ENCODE measurements at regions not wholly inside any gene's neighbourhood (a gene's known extent, or its start where the extent isn't known, plus 50 kb on each side); places are given as distances from the start of the nearest gene placed in this dataset.
"Not testable (repeated sequence)": the region's sequence is repeated elsewhere in the genome, so short reads cannot be mapped to it uniquely, and the experiment has no call there.

- CTCF ChIA-PET, result no interaction called here
- no peak for DNase-seq
- Mint-ChIP-seq H3K27me3 (peaks cover 18% of the 10 kb centered on the region), H3K9me3 (no peaks in the 10 kb centered on the region), H3K36me3 (ENCODE audit: low read depth) (no peaks in the 10 kb centered on the region), H3K4me3 (no peak overlapping the region), H3K4me1 (peaks cover 7% of the 10 kb centered on the region), H3K27ac (no peak overlapping the region)
- POLR2A ChIA-PET, result no interaction called here
These were observed 117.9 kb downstream of the GPCPD1 start for GRCh38 chr20:5492937-5493336.

GRCh38 chr20:5491455-5491854, 119.4 kb downstream of the GPCPD1 start:
- Mint-ChIP-seq H3K9me3 (no peaks in the 10 kb centered on the region), H3K4me3 (no peak overlapping the region), H3K4me1 (peaks cover 14% of the 10 kb centered on the region), H3K27me3 (peaks cover 28% of the 10 kb centered on the region), H3K36me3 (ENCODE audit: low read depth) (no peaks in the 10 kb centered on the region), H3K27ac (no peak overlapping the region)
- ChIA-PET POLR2A (no interaction called here), CTCF (interaction anchor here (0.6 kb wide), 1 partner anchor 267 kb away, joined by 3 read pairs; no protein-coding TSS in a partner anchor)
- no peak for DNase-seq

- Mint-ChIP-seq H3K4me1 (peaks cover 20% of the 10 kb centered on the region), H3K4me3 (no peak overlapping the region), H3K9me3 (no peaks in the 10 kb centered on the region), H3K27me3 (peaks cover 31% of the 10 kb centered on the region), H3K36me3 (ENCODE audit: low read depth) (no peaks in the 10 kb centered on the region), H3K27ac (no peak overlapping the region)
- CTCF ChIA-PET, result no interaction called here
- POLR2A ChIA-PET, result no interaction called here
- no peak for DNase-seq
These were observed 121.2 kb downstream of the GPCPD1 start for GRCh38 chr20:5489601-5490000.

- Mint-ChIP-seq H3K9me3 (no peaks in the 10 kb centered on the region), H3K27me3 (peaks cover 31% of the 10 kb centered on the region), H3K36me3 (ENCODE audit: low read depth) (no peaks in the 10 kb centered on the region), H3K4me3 (no peak overlapping the region), H3K27ac (no peak overlapping the region), H3K4me1 (peaks cover 20% of the 10 kb centered on the region)
- ChIA-PET CTCF (no interaction called here), POLR2A (no interaction called here)
- no peak for DNase-seq
These were observed 122.0 kb downstream of the GPCPD1 start for GRCh38 chr20:5488823-5489222.

GRCh38 chr20:5486377-5487054, 124.3 kb downstream of the GPCPD1 start:
- Mint-ChIP-seq H3K4me3 (no peak overlapping the region), H3K36me3 (ENCODE audit: low read depth) (no peaks in the 10 kb centered on the region), H3K27me3 (peaks cover 27% of the 10 kb centered on the region), H3K4me1 (peaks cover 20% of the 10 kb centered on the region), H3K27ac (no peak overlapping the region), H3K9me3 (no peaks in the 10 kb centered on the region)
- ChIA-PET CTCF (no interaction called here), POLR2A (no interaction called here)
- DNase-seq, result no peak

GRCh38 chr20:5484926-5485325, 125.9 kb downstream of the GPCPD1 start:
- H3K27ac Mint-ChIP-seq, result no peak overlapping the region
- H3K4me3 Mint-ChIP-seq, result no peak overlapping the region
- peaks cover 14% of the 10 kb centered on the region for H3K4me1 Mint-ChIP-seq
- ChIA-PET CTCF (no interaction called here), POLR2A (no interaction called here)
- H3K36me3 Mint-ChIP-seq (ENCODE audit: low read depth), result no peaks in the 10 kb centered on the region
- H3K27me3 Mint-ChIP-seq, result peaks cover 27% of the 10 kb centered on the region
- no peak for DNase-seq
- no peaks in the 10 kb centered on the region for H3K9me3 Mint-ChIP-seq

- Mint-ChIP-seq H3K27ac (no peak overlapping the region), H3K4me1 (peaks cover 14% of the 10 kb centered on the region), H3K27me3 (peaks cover 26% of the 10 kb centered on the region), H3K9me3 (no peaks in the 10 kb centered on the region), H3K4me3 (no peak overlapping the region), H3K36me3 (ENCODE audit: low read depth) (no peaks in the 10 kb centered on the region)
- ChIA-PET CTCF (no interaction called here), POLR2A (no interaction called here)
- no peak for DNase-seq
These were observed 126.5 kb downstream of the GPCPD1 start for GRCh38 chr20:5484346-5484745.

GRCh38 chr20:5482791-5483190, 128.0 kb downstream of the GPCPD1 start:
- Mint-ChIP-seq H3K27me3 (peaks cover 12% of the 10 kb centered on the region), H3K27ac (no peak overlapping the region), H3K9me3 (no peaks in the 10 kb centered on the region), H3K36me3 (ENCODE audit: low read depth) (no peaks in the 10 kb centered on the region), H3K4me1 (peaks cover 14% of the 10 kb centered on the region), H3K4me3 (no peak overlapping the region)
- ChIA-PET POLR2A (no interaction called here), CTCF (no interaction called here)
- DNase-seq, result no peak

GRCh38 chr20:5481872-5482271, 128.9 kb downstream of the GPCPD1 start:
- CTCF ChIA-PET, result no interaction called here
- H3K27me3 Mint-ChIP-seq, result peaks cover 5% of the 10 kb centered on the region
- no peak overlapping the region for H3K27ac Mint-ChIP-seq
- H3K4me1 Mint-ChIP-seq, result peaks cover 10% of the 10 kb centered on the region
- H3K4me3 Mint-ChIP-seq, result no peak overlapping the region
- DNase-seq, result no peak
- H3K36me3 Mint-ChIP-seq (ENCODE audit: low read depth), result no peaks in the 10 kb centered on the region
- POLR2A ChIA-PET, result no interaction called here
- no peaks in the 10 kb centered on the region for H3K9me3 Mint-ChIP-seq

GRCh38 chr20:5480824-5481600, 129.8 kb downstream of the GPCPD1 start:
- CTCF ChIA-PET, result no interaction called here
- H3K9me3 Mint-ChIP-seq, result no peaks in the 10 kb centered on the region
- no peak for DNase-seq
- no peaks in the 10 kb centered on the region for H3K36me3 Mint-ChIP-seq (ENCODE audit: low read depth)
- POLR2A ChIA-PET, result no interaction called here
- H3K4me1 Mint-ChIP-seq, result peaks cover 2% of the 10 kb centered on the region
- no peak overlapping the region for H3K27ac Mint-ChIP-seq
- H3K27me3 Mint-ChIP-seq, result peaks cover 1% of the 10 kb centered on the region
- H3K4me3 Mint-ChIP-seq, result no peak overlapping the region

GRCh38 chr20:5474646-5475550, 135.9 kb downstream of the GPCPD1 start:
- no peaks in the 10 kb centered on the region for H3K27me3 Mint-ChIP-seq
- H3K4me1 Mint-ChIP-seq, result no peaks in the 10 kb centered on the region
- no peak overlapping the region for H3K4me3 Mint-ChIP-seq
- ChIA-PET CTCF (no interaction called here), POLR2A (no interaction called here)
- H3K27ac Mint-ChIP-seq, result no peak overlapping the region
- no peaks in the 10 kb centered on the region for H3K36me3 Mint-ChIP-seq (ENCODE audit: low read depth)
- no peaks in the 10 kb centered on the region for H3K9me3 Mint-ChIP-seq
- no peak for DNase-seq

- CTCF ChIA-PET; H3K9me3 Mint-ChIP-seq; DNase-seq; H3K4me1 Mint-ChIP-seq; H3K36me3 Mint-ChIP-seq (ENCODE audit: low read depth); H3K27ac Mint-ChIP-seq; POLR2A ChIA-PET; H3K4me3 Mint-ChIP-seq; H3K27me3 Mint-ChIP-seq: not testable (repeated sequence)
These were observed 138.9 kb downstream of the GPCPD1 start for GRCh38 chr20:5471866-5472265.

GRCh38 chr20:5471368-5471767, 139.4 kb downstream of the GPCPD1 start:
- H3K36me3 Mint-ChIP-seq (ENCODE audit: low read depth), result no peaks in the 10 kb centered on the region
- H3K27me3 Mint-ChIP-seq, result peaks cover 4% of the 10 kb centered on the region
- H3K4me1 Mint-ChIP-seq, result no peaks in the 10 kb centered on the region
- H3K27ac Mint-ChIP-seq, result no peak overlapping the region
- H3K9me3 Mint-ChIP-seq, result no peaks in the 10 kb centered on the region
- DNase-seq, result no peak
- ChIA-PET CTCF (no interaction called here), POLR2A (no interaction called here)
- H3K4me3 Mint-ChIP-seq, result no peak overlapping the region
